Fibroblast of peridontal ligament (primary cell): ENCODE measurements at regions not wholly inside any gene's neighbourhood (a gene's known extent, or its start where the extent isn't known, plus 50 kb on each side); places are given as distances from the start of the nearest gene placed in this dataset.
"Not testable (repeated sequence)": the region's sequence is repeated elsewhere in the genome, so short reads cannot be mapped to it uniquely, and the experiment has no call there.

Experiments used
- DNase-seq: peaks from one replicate; pipeline ENCODE4 v3.0.0-alpha.2; 2010; ENCODE audit errors: extremely low read depth

GRCh38 chr15:66635817-66636216 lies 66.2 kb upstream of the SMAD6 start:
- no peak for DNase-seq

GRCh38 chr15:66637044-66637443 lies 65.0 kb upstream of the SMAD6 start:
- not testable (repeated sequence) for DNase-seq

GRCh38 chr15:66638377-66638776 lies 63.7 kb upstream of the SMAD6 start:
- DNase-seq, result no peak

DNA sequence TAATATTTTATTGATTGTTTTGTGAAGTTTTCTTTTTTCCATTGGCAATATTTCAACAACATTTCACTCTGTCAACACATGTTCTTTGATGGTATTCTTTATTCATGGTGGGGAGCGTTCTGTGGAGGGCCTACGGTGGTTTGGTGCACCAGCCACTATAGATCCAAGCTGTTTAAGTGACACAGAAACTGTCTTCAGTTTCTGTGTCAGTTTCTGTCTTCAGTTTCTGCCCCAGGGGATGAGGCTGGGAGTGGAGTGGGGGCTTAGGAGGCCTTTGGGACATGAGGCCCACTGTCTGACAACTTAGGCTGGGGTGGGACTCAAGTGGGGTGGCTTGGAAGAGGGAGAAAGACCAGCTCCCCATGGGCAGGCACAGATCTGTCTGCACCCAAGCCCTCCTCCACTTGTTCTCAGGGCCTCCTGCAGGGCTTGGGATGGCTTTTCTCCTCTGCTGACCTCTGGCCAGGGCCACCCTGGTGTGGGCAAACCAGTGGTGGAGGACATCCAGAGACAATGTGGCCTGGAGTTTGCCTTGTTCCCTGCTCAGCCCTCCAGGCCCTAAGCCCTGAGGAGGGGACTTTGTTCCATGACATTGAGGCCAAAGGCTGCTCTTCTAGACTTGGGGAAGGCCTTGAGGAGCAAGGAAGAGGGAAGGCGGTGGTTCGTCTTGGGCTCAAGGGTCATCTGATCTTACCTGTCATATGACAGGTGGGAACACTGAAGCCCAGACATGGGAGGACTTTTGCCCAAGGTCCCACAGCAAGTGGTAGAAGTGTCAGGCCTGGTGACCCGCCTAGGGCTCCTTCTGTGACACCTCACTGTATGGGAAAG lies 60.3 kb upstream of the SMAD6 start:
- DNase-seq, result no peak

DNA sequence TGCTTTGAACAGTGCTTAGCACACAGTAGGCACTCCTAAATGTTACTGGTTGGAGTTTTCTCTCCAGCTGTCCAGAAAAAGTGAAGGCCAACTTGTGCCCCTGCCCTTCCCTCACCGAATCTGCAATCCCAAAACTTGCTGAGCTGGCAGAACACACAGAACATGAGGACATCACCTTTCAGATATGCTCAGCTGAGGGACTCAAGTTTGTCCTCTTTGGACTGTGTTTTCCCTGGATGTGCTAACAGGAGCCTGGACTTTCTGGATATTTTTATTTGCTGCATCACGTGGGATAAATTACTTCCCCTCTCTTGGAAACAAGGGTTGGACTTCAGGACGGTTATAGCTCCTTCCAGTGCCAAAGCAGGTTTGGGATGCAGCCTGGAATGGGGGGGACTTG lies 59.5 kb upstream of the SMAD6 start:
- DNase-seq, result no peak

DNA sequence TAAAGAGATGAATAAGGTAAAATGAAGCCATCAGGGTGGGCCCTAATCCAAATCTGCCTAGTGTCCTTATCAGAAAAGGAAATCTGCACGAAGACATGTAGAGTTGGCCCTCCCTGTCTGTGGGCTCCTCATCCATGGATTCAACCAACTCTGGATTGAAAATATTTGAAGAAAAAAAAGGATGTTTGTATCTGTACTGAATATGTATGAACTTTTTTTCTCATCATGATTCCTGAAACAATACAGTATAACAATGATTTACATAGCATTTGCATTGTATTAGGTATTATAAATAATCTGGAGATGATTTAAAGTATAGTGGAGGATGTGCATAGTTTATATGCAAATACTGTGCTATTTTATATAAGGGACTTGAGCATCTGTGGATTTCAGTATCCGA lies 59.0 kb upstream of the SMAD6 start:
- DNase-seq, result no peak

GRCh38 chr15:66644000-66644787 lies 57.8 kb upstream of the SMAD6 start:
- DNase-seq, result no peak

DNA sequence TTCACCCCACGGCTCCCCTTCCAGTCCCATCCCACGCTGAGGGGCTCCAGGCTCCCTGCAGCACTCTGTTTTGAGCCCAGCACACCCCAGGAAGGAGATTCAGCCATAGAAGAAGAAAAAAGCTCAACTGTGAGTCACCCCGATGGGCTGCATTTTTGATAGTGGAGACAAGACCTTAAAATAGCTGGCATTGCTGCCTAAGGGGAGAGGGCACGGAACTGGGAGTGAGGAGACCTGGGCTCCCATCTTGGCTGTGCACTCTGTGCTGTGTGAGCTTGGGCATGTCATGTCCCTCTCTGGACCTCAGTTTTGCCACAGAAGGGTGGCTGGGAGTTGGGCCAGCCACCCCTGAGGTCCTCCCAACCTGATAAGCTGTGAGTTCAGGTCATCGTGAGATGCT lies 57.2 kb upstream of the SMAD6 start:
- peak; percentile 47 for DNase-seq

- DNase-seq, result peak; percentile 78
Observed at GRCh38 chr15:66646308-66646707, 55.7 kb upstream of the SMAD6 start.

- no peak for DNase-seq
Observed at GRCh38 chr15:66646799-66647198, 55.2 kb upstream of the SMAD6 start.

GRCh38 chr15:66647358-66647757 lies 54.7 kb upstream of the SMAD6 start:
- no peak for DNase-seq

DNA sequence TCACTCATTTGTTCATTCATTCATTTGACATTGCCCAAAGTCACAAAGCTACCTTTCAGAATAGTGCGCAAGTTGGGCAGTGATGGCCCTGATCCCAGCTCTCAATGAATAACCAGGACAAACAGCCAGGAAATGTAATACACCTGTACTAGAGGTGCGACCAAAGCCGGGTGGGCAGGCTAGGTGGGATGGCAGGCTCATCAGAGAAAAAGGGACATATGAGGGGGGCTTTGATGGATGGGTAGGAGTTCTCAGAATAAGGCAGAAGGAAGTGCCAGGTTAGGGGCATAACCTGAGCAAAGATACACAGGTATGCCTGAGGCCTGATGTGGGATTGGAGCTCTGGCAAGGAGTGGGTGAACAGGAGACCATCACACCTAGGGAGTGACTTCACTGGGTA lies 53.4 kb upstream of the SMAD6 start:
- no peak for DNase-seq

DNA sequence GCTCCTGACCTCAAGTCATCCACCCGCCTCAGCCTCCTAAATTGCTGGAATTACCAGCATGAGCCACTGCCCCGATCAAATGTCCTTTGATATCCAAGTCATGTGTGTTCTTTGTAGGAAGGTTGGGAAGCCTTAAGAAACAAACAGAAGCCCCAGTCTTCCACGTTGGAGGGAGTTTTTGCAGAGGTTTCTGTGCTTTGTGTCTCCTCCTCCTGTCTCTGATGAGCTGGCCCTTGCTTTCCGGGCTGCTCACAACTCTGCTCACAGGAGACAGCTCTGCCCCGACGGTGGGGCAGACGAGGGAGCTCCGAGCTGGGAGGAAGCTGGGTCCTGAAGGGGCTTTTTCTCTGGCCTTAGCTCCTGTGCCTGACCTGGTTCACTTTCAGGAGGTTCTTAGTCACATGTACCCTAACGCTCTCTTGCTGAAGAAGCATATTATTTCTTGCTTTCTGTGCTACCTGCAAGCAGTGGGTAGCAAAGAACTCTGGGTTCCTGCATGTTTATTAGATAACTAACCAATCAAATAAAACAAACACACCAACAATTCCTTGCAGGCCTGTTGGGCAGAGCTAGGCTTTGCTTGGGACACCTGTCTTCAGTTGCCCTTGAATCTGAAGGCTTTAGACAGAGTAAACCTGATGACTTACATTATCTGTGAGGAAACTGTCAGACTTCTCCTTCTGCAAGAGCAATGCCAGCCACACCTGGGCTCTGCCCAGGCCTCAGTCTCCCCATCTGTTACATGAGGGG lies 52.6 kb upstream of the SMAD6 start:
- no peak for DNase-seq

GRCh38 chr15:66650433-66650832 lies 51.6 kb upstream of the SMAD6 start:
- DNase-seq, result no peak

GRCh38 chr15:66651198-66651597 lies 50.8 kb upstream of the SMAD6 start:
- no peak for DNase-seq

- no peak for DNase-seq
Observed at GRCh38 chr15:66651913-66652642, 50.0 kb upstream of the SMAD6 start.
